H1 (cell line): ENCODE measurements at regions not wholly inside any gene's neighbourhood (a gene's known extent, or its start where the extent isn't known, plus 50 kb on each side); places are given as distances from the start of the nearest gene placed in this dataset.

Experiments
- CTCF ChIA-PET: fragments of 300-600 bp; sonication (Branson Sonifier 250); formaldehyde crosslinking; loops from one replicate; lab custom pipeline; 2021; ENCODE audit not compliant: partially characterized antibody; lab: Charles Lee
- POLR2A ChIA-PET: fragments of 300-600 bp; sonication (Branson Sonifier 250); formaldehyde crosslinking; loops from one replicate; lab custom pipeline; 2021; ENCODE audit warnings: inconsistent platforms; ENCODE audit not compliant: partially characterized antibody; lab: Charles Lee
- DNase-seq, 2 experiments: peaks; one replicate each; pipeline versions ENCODE4 v3.0.0 to v3.0.0-alpha.2; 2010 to 2022; ENCODE audit warnings: low spot score in 2 of 2, low read depth in 1 of 2, mixed read lengths in 1 of 2
- FAIRE-seq: peaks from 2 replicates; lab custom pipeline; 2011; peaks lifted over from hg19 to GRCh38; lab: Jason Lieb, UNC
- H2AFZ ChIP-seq: 2 replicates; pipeline ENCODE4 v1.8.1; 2012; ENCODE audit warnings: low read length, inconsistent platforms
- H2AK5ac ChIP-seq: 2 replicates; pipeline ENCODE4 v1.6.1; 2013; ENCODE audit warnings: low read depth, low read length
- H2BK120ac ChIP-seq: replicated peaks from 2 replicates; pipeline ENCODE3; 2013; ENCODE audit warnings: low read depth, low read length, inconsistent platforms
- H2BK12ac ChIP-seq: 2 replicates; pipeline ENCODE4 v1.6.1; 2013; ENCODE audit warnings: low read depth, low read length
- H2BK15ac ChIP-seq: 2 replicates; pipeline ENCODE4 v1.6.1; 2013; ENCODE audit warnings: low read length
- H2BK20ac ChIP-seq: 2 replicates; pipeline ENCODE4 v1.6.1; 2013; ENCODE audit warnings: low read length
- H2BK5ac ChIP-seq: 2 replicates; pipeline ENCODE4 v1.6.1; 2013; ENCODE audit warnings: low read depth, low read length
- H3K14ac ChIP-seq: 2 replicates; pipeline ENCODE4 v1.6.1; 2013; ENCODE audit warnings: inconsistent platforms; ENCODE audit not compliant: insufficient read length
- H3K18ac ChIP-seq: 2 replicates; pipeline ENCODE4 v1.6.1; 2013; ENCODE audit warnings: low read length; ENCODE audit errors: extremely low read depth
- H3K23ac ChIP-seq: 2 replicates; pipeline ENCODE4 v1.6.1; 2013; ENCODE audit warnings: inconsistent platforms; ENCODE audit not compliant: insufficient read length
- H3K23me2 ChIP-seq: 2 replicates; pipeline ENCODE4 v1.6.1; 2013; ENCODE audit warnings: low read depth, low read length
- H3K27ac ChIP-seq: 2 replicates; pipeline ENCODE4 v1.6.1; 2011; ENCODE audit warnings: low read depth, low read length, inconsistent platforms
- H3K27me3 ChIP-seq, 4 experiments: replicated peaks in 1 of 4; 1 replicate in 1 of 4; 2 replicates in 3 of 4; pipeline versions ENCODE4 v1.6.1 to v1.8.1; 2011 to 2013; ENCODE audit warnings: low read length in 3 of 4, mild to moderate bottlenecking in 3 of 4, inconsistent platforms in 2 of 4, mixed read lengths in 2 of 4, moderate library complexity in 1 of 4; ENCODE audit not compliant: control insufficient read depth in 3 of 4, insufficient read depth in 3 of 4; ENCODE audit errors: extremely low read depth in 1 of 4
- H3K36me3 ChIP-seq, 4 experiments: 2 replicates each; pipeline versions ENCODE4 v1.6.1 to v1.8.1; 2011 to 2013; ENCODE audit warnings: mild to moderate bottlenecking in 4 of 4, low read length in 3 of 4, moderate library complexity in 2 of 4, control low read depth in 1 of 4, inconsistent platforms in 1 of 4; ENCODE audit not compliant: insufficient read depth in 4 of 4, control insufficient read depth in 2 of 4
- H3K4ac ChIP-seq: replicated peaks from 2 replicates; pipeline ENCODE3; 2013; ENCODE audit warnings: low read length, low read depth, mixed read lengths, inconsistent platforms; ENCODE audit not compliant: insufficient read length
- H3K4me1 ChIP-seq, 4 experiments: replicated peaks in 1 of 4; 1 replicate in 1 of 4; 2 replicates in 3 of 4; pipeline versions ENCODE4 v1.6.1 to v1.8.1; 2011 to 2013; ENCODE audit warnings: low read length in 3 of 4, inconsistent platforms in 2 of 4, mixed read lengths in 1 of 4; ENCODE audit not compliant: insufficient read depth in 4 of 4, control insufficient read depth in 3 of 4
- H3K4me2 ChIP-seq, 2 experiments: 2 replicates each; pipeline versions ENCODE4 v1.6.1 to v1.8.1; 2011 to 2013; ENCODE audit warnings: low read depth in 2 of 2, low read length in 2 of 2, control low read depth in 1 of 2, inconsistent platforms in 1 of 2, mild to moderate bottlenecking in 1 of 2; ENCODE audit not compliant: insufficient read depth in 1 of 2
- H3K4me3 ChIP-seq, 4 experiments: fragments of 200-600, 300-600 bp in 1 of 4; sonication (generic), shearing (Covaris generic), sonication (Bioruptor Twin) in 1 of 4; 2 replicates each; pipeline versions ENCODE4 v1.5.1 to v1.8.1; 2011 to 2016; ENCODE audit warnings: low read length in 4 of 4, low read depth in 3 of 4, control low read depth in 2 of 4, inconsistent platforms in 2 of 4, mild to moderate bottlenecking in 2 of 4, mixed read lengths in 1 of 4, moderate library complexity in 1 of 4; ENCODE audit not compliant: insufficient read depth in 2 of 4; ENCODE audit errors: extremely low read depth in 1 of 4
- H3K56ac ChIP-seq: replicated peaks from 2 replicates; pipeline ENCODE3; 2013; ENCODE audit warnings: low read depth, mild to moderate bottlenecking, mixed read lengths, low read length, inconsistent platforms; ENCODE audit not compliant: insufficient read length
- H3K79me1 ChIP-seq: 2 replicates; pipeline ENCODE4 v1.6.1; 2013; ENCODE audit warnings: low read depth, low read length, control low read depth
- H3K79me2 ChIP-seq, 2 experiments: 2 replicates each; pipeline versions ENCODE4 v1.6.1 to v1.8.1; 2012 to 2013; ENCODE audit warnings: low read length in 2 of 2, mild to moderate bottlenecking in 2 of 2, inconsistent platforms in 1 of 2; ENCODE audit not compliant: insufficient read depth in 2 of 2, control insufficient read depth in 1 of 2
- H3K9ac ChIP-seq, 4 experiments: replicated peaks in 1 of 4; 1 replicate in 1 of 4; 2 replicates in 3 of 4; pipeline versions ENCODE4 v1.6.1 to v1.8.1; 2011 to 2013; ENCODE audit warnings: low read depth in 3 of 4, low read length in 3 of 4, control low read depth in 2 of 4, mild to moderate bottlenecking in 2 of 4, moderate library complexity in 2 of 4, inconsistent platforms in 1 of 4; ENCODE audit errors: extremely low read depth in 1 of 4
- H3K9me3 ChIP-seq, 2 experiments: 2 replicates each; pipeline versions ENCODE4 v1.6.1 to v1.8.1; 2012 to 2013; ENCODE audit warnings: mild to moderate bottlenecking in 2 of 2, moderate library complexity in 2 of 2, control low read depth in 1 of 2, inconsistent platforms in 1 of 2, low read depth in 1 of 2, low read length in 1 of 2, mixed read lengths in 1 of 2; ENCODE audit not compliant: insufficient read depth in 2 of 2
- H4K20me1 ChIP-seq, 2 experiments: replicated peaks in 1 of 2; 2 replicates each; pipeline versions ENCODE3 to v1.8.1; 2011 to 2013; ENCODE audit warnings: inconsistent platforms in 2 of 2, low read length in 2 of 2, mild to moderate bottlenecking in 1 of 2; ENCODE audit not compliant: insufficient read depth in 2 of 2, control insufficient read depth in 1 of 2
- H4K5ac ChIP-seq: 2 replicates; pipeline ENCODE4 v1.6.1; 2013; ENCODE audit warnings: low read length, low read depth, mixed read lengths, inconsistent platforms; ENCODE audit not compliant: insufficient read length
- H4K8ac ChIP-seq: 2 replicates; pipeline ENCODE4 v1.8.0; 2013; ENCODE audit warnings: mild to moderate bottlenecking, moderate library complexity, low read length, inconsistent platforms; ENCODE audit not compliant: insufficient read depth; ENCODE audit errors: extremely low read depth
- H4K91ac ChIP-seq: replicated peaks from 2 replicates; pipeline ENCODE3; 2013; ENCODE audit warnings: low read length, mixed read lengths, inconsistent platforms; ENCODE audit not compliant: insufficient read length
- ATF2 ChIP-seq: IDR thresholded peaks from 2 replicates; pipeline ENCODE4 v1.6.1; 2012; ENCODE audit warnings: low read length, inconsistent platforms
- ATF3 ChIP-seq: IDR thresholded peaks from 2 replicates; pipeline ENCODE4 v1.6.1; 2011; ENCODE audit warnings: low read depth, mild to moderate bottlenecking, low read length; ENCODE audit not compliant: insufficient read depth
- BCL11A ChIP-seq, 2 experiments: IDR thresholded peaks; one replicate each; pipeline ENCODE4 v1.6.1; 2011; ENCODE audit warnings: low read depth in 2 of 2, low read length in 2 of 2, mild to moderate bottlenecking in 2 of 2
- KDM5A ChIP-seq: fragments of 200-600 bp; IDR thresholded peaks from 2 replicates; pipeline ENCODE4 v1.7.1; 2012; ENCODE audit warnings: mild to moderate bottlenecking, low read length, inconsistent platforms, mixed read lengths
- NANOG ChIP-seq: IDR thresholded peaks from 2 replicates; pipeline ENCODE4 v1.6.1; 2011; ENCODE audit warnings: low read length, low read depth, mild to moderate bottlenecking, inconsistent platforms; ENCODE audit not compliant: insufficient read depth, poor library complexity, severe bottlenecking
- SAP30 ChIP-seq: fragments of 300-600 bp; sonication (generic); IDR thresholded peaks from 2 replicates; pipeline ENCODE4 v1.7.1; 2012; ENCODE audit warnings: low read length, moderate library complexity, mild to moderate bottlenecking, inconsistent platforms; ENCODE audit not compliant: insufficient read depth, insufficient replicate concordance
- SIN3A ChIP-seq, 2 experiments: IDR thresholded peaks in 1 of 2; conservative IDR thresholded peaks in 1 of 2; 2 replicates each; pipeline ENCODE4 v1.6.1; 2011 to 2012; ENCODE audit warnings: low read length in 2 of 2, improper control_type of control experiment in 1 of 2, low read depth in 1 of 2, mild to moderate bottlenecking in 1 of 2
- SIRT6 ChIP-seq: IDR thresholded peaks from one replicate; pipeline ENCODE4 v1.7.1; 2012; ENCODE audit warnings: low read length, inconsistent platforms
- TBP ChIP-seq: IDR thresholded peaks from 2 replicates; pipeline ENCODE4 v1.6.1; 2011; ENCODE audit warnings: low read depth, low read length, improper control_type of control experiment
- WGBS, 2 experiments: shearing (Covaris generic) in 1 of 2; methylation state at CpG; one replicate each; pipeline versions ENCODE4 v1.1.6 to v1.1.7; 2013 to 2015; ENCODE audit warnings: low lambda C conversion rate in 2 of 2, mixed read lengths in 2 of 2, inconsistent platforms in 1 of 2, low coverage in 1 of 2, missing lambda C conversion rate in 1 of 2; ENCODE audit not compliant: insufficient replicate concordance in 2 of 2, insufficient coverage in 1 of 2, insufficient read length in 1 of 2; ENCODE audit errors: extremely low coverage in 1 of 2, missing lambda C conversion rate in 1 of 2; 5-methylcytosine and 5-hydroxymethylcytosine counted together

DNA sequence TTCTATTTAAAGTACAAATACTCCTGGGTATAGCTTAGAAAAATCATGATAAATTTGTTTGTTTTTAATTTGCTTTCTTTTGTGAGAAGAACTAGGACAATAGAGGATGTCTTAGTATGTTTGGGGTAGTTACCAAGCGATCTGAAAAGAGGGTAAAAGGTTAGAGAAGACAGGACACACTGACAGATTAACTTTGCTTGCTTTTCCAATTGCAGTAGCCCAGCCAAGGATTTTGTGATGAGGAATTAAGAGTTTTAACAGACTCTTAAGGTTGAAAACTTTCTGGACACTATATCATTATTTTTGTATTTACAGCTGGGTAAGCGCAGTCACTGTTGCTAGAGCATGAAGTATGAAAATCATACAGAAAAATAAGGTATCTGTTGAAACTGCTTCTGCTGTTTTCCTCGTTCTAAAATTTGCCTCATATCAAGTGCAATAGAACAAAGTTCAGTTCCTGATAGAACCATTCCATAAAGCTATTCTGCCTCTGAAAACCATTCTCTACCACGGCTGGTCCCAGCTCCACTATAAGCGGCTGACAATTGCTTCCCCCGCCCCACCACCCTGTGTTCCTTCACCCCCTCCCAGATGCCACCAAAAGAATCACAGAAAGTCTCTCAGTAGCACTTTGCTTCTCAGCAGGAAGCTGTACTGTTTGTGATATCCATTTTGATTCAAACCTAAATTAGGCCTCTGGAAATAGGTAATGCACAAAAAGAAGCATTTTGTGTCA lies 413.4 kb downstream of the BCAT1 start:
- ChIA-PET POLR2A (interaction anchor here (0.6 kb wide), 1 partner anchor 10 kb away, joined by 4 read pairs; no protein-coding TSS in a partner anchor), CTCF (interaction anchor here (0.6 to 4.3 kb wide), 11 partner anchors 12 to 387 kb away, joined by 3 to 15 read pairs (median 3); no protein-coding TSS in a partner anchor)
- Histone ChIP-seq H3K36me3 (no peaks in the 10 kb centered on the region), H3K27me3 (no peaks in the 10 kb centered on the region), H2BK12ac (no peak overlapping the region), H3K27ac (no peak overlapping the region), H4K91ac (no peak overlapping the region), H3K9ac (no peak overlapping the region), H2BK15ac (no peak overlapping the region), H3K18ac (no peak overlapping the region), H3K4ac (no peak overlapping the region), H3K56ac (no peak overlapping the region), H2BK20ac (no peak overlapping the region), H2AK5ac (no peak overlapping the region), H3K79me2 (no peaks in the 10 kb centered on the region), H3K79me1 (no peaks in the 10 kb centered on the region; the same call in 1 of the 2 replicates), H3K4me3 (no peak overlapping the region), H3K23me2 (no peaks in the 10 kb centered on the region; the same call in 1 of the 2 replicates), H3K23ac (no peak overlapping the region), H3K14ac (no peak overlapping the region), H2BK5ac (no peak overlapping the region), H2BK120ac (no peak overlapping the region), H3K9me3 (no peaks in the 10 kb centered on the region), H4K20me1 (no peaks in the 10 kb centered on the region), H3K4me2 (no peak overlapping the region), H3K4me1 (peaks cover 0 to 9% (median 0%) of the 10 kb centered on the region in 4 experiments; a peak in 2 of 7 replicates), H4K5ac (no peak overlapping the region), H2AFZ (no peak overlapping the region), H4K8ac (no peak overlapping the region)
- no peak for TF ChIP-seq SIN3A (conservative IDR thresholded peaks at IDR 0.05 in 1 of 2, IDR thresholded peaks at IDR 0.05 in 1 of 2; ENCODE audit: low read depth in 1 of 2, low read length in 2 of 2)
- TF ChIP-seq SAP30 = no peak
- TF ChIP-seq TBP = no peak
- no peak for TF ChIP-seq KDM5A
- no peak for TF ChIP-seq BCL11A (IDR thresholded peaks at IDR 0.05; ENCODE audit: low read depth in 2 of 2, low read length in 2 of 2)
- TF ChIP-seq SIRT6 = no peak
- no peak for TF ChIP-seq ATF3
- TF ChIP-seq ATF2 = no peak
- TF ChIP-seq NANOG = no peak
- FAIRE-seq = no peak
- 90% methylated on average over 6 of the region's 6 CpGs; no CpG with 5 or more reads in 1 of the 2 experiments for WGBS, 2 experiments
- DNase-seq = no peak
